Ovary (tissue), 3 donors: ENCODE measurements at regions not wholly inside any gene's neighbourhood (a gene's known extent, or its start where the extent isn't known, plus 50 kb on each side); places are given as distances from the start of the nearest gene placed in this dataset.

Experiments
- POLR2A ChIP-seq: fragments of 450-650 bp; IDR thresholded peaks from one replicate; pipeline ENCODE4 v1.6.1; 2017; ENCODE audit warnings: antibody characterized with exemption, mild to moderate bottlenecking, moderate library complexity
- TF ChIP-seq, protein P1 (sequence below), 3 donors: fragments of 450-650 bp in 2 of 3; fragments of 200-600 bp in 1 of 3; IDR thresholded peaks; one replicate each; pipeline versions ENCODE4 v1.5.1 to v1.8.0; 2016 to 2022; ENCODE audit warnings: antibody characterized with exemption in 3 of 3, mild to moderate bottlenecking in 1 of 3
- donor health status: DM: no; HTN: no; CAD: no.

DNA sequence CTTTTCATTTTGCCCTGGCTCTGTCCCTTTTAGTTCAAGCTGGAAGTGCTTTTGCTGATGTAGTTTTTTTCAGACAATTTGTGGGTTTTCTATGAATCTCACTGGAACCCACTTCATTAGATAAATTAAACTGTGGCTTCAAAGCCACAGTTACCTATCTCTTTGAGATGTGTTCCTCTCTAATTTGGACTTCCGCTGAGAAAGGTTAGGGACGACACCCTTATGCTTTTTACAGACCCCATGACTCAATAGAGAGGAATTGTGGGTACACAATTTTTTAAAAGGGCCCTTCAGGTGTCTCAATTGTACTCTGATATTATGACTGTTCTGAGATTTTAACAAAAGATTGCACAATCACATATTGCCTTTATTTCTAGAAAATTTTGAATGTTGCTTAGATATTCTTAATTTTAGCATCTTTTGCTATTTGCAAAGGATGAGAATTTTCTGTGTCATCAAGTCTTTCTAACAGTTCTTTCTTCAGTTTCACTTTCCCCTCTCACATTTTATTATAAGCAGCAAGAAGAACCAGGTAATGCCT lies 110.6 kb downstream of the GADD45G start:
- TF ChIP-seq POLR2A: no peak
- TF ChIP-seq, protein P1, sequence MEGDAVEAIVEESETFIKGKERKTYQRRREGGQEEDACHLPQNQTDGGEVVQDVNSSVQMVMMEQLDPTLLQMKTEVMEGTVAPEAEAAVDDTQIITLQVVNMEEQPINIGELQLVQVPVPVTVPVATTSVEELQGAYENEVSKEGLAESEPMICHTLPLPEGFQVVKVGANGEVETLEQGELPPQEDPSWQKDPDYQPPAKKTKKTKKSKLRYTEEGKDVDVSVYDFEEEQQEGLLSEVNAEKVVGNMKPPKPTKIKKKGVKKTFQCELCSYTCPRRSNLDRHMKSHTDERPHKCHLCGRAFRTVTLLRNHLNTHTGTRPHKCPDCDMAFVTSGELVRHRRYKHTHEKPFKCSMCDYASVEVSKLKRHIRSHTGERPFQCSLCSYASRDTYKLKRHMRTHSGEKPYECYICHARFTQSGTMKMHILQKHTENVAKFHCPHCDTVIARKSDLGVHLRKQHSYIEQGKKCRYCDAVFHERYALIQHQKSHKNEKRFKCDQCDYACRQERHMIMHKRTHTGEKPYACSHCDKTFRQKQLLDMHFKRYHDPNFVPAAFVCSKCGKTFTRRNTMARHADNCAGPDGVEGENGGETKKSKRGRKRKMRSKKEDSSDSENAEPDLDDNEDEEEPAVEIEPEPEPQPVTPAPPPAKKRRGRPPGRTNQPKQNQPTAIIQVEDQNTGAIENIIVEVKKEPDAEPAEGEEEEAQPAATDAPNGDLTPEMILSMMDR (IDR thresholded peaks at IDR 0.05): no peak
